ENCODE measurements at regions not wholly inside any gene's neighbourhood (a gene's known extent, or its start where the extent isn't known, plus 50 kb on each side); places are given as distances from the start of the nearest gene placed in this dataset.
"Not testable (repeated sequence)": the region's sequence is repeated elsewhere in the genome, so short reads cannot be mapped to it uniquely, and the experiment has no call there.

- not testable (repeated sequence) for DNase-seq
Observed at GRCh38 chr1:146883190-146883589, 54.9 kb upstream of the NBPF12 start.

- not testable (repeated sequence) for DNase-seq
Observed at GRCh38 chr1:146881096-146881495, 57.0 kb upstream of the NBPF12 start.

GRCh38 chr1:146863799-146864319 lies 74.3 kb upstream of the NBPF12 start:
- DNase-seq, result not testable (repeated sequence)

GRCh38 chr1:146853147-146853546 lies 85.0 kb upstream of the NBPF12 start:
- not testable (repeated sequence) for DNase-seq

GRCh38 chr1:146850352-146850889 lies 87.7 kb upstream of the NBPF12 start:
- DNase-seq, result not testable (repeated sequence)

- DNase-seq, result not testable (repeated sequence)
Observed at GRCh38 chr1:146838725-146839124, 99.4 kb upstream of the NBPF12 start.

- not testable (repeated sequence) for DNase-seq
Observed at GRCh38 chr1:146826957-146827356, 111.2 kb upstream of the NBPF12 start.

GRCh38 chr1:146794236-146794635 lies 143.9 kb upstream of the NBPF12 start:
- DNase-seq, result not testable (repeated sequence)

GRCh38 chr1:146792725-146793124 lies 145.4 kb upstream of the NBPF12 start:
- not testable (repeated sequence) for DNase-seq

GRCh38 chr1:146784212-146784940 lies 153.7 kb upstream of the NBPF12 start:
- DNase-seq, result peak; percentile 15 to 26 (median 19)

- DNase-seq, result not testable (repeated sequence)
Observed at GRCh38 chr1:146781235-146781634, 156.9 kb upstream of the NBPF12 start.

- not testable (repeated sequence) for DNase-seq
Observed at GRCh38 chr1:146777826-146778602, 160.1 kb upstream of the NBPF12 start.

GRCh38 chr1:146774988-146775387 lies 163.1 kb upstream of the NBPF12 start:
- DNase-seq, result not testable (repeated sequence)

- not testable (repeated sequence) for DNase-seq
Observed at GRCh38 chr1:146774271-146774670, 163.9 kb upstream of the NBPF12 start.

GRCh38 chr1:146771409-146771808 lies 166.7 kb upstream of the NBPF12 start:
- DNase-seq, result not testable (repeated sequence)

GRCh38 chr1:146770998-146771397 lies 167.1 kb upstream of the NBPF12 start:
- DNase-seq, result not testable (repeated sequence)

- DNase-seq, result not testable (repeated sequence)
Observed at GRCh38 chr1:146763234-146763633, 174.9 kb upstream of the NBPF12 start.

GRCh38 chr1:146756858-146757257 lies 181.3 kb upstream of the NBPF12 start:
- DNase-seq, result not testable (repeated sequence)

- not testable (repeated sequence) for DNase-seq
Observed at GRCh38 chr1:146748686-146749085, 189.4 kb upstream of the NBPF12 start.

GRCh38 chr1:146731981-146732680 lies 206.0 kb upstream of the NBPF12 start:
- DNase-seq, result not testable (repeated sequence)

GRCh38 chr1:146729642-146730344 lies 208.3 kb upstream of the NBPF12 start:
- DNase-seq, result not testable (repeated sequence)

GRCh38 chr1:146715054-146715453 lies 223.1 kb upstream of the NBPF12 start:
- not testable (repeated sequence) for DNase-seq

Data from suppressor macrophage treated with lipopolysaccharide for 1 hour (primary cell).